GM12872 (cell line): ENCODE measurements at regions not wholly inside any gene's neighbourhood (a gene's known extent, or its start where the extent isn't known, plus 50 kb on each side); places are given as distances from the start of the nearest gene placed in this dataset.

Experiments
- TF ChIP-seq, protein P1 (sequence below): IDR thresholded peaks from 3 replicates; pipeline ENCODE4 v1.5.1; 2011; ENCODE audit warnings: low read depth, mild to moderate bottlenecking, low read length, moderate library complexity; ENCODE audit not compliant: insufficient read depth

DNA sequence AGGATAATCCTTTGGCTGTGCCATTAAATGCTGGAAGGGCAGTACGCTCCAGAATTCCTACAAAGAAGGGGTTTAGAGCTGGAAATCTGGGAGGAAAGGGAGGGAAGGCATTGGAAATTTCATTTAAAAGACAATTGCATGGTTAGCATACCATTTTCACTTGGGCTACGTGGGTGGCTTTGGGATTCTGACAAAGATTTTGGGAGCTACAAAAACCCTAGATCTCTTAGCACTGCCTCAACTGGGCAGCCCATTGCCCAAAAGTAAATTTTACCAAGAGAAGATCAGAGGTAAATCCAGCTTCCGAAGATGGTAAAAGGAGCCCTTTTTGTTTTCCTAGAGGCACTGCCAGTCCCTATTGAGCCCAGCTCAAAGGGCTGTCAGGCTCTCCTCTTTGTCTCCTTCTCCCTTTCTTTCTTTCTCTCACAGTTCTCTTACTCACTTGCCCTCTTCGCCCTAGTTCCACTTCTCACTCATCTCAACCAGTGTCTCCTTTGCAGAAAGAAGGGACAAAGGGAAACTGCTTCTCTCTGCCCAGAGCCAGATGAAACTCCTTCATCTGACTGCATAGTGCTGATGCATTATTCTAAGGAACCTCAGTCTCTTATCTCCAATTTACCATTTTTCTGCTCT, 125.4 kb upstream of the PLEKHA5 start:
- TF ChIP-seq, protein P1, sequence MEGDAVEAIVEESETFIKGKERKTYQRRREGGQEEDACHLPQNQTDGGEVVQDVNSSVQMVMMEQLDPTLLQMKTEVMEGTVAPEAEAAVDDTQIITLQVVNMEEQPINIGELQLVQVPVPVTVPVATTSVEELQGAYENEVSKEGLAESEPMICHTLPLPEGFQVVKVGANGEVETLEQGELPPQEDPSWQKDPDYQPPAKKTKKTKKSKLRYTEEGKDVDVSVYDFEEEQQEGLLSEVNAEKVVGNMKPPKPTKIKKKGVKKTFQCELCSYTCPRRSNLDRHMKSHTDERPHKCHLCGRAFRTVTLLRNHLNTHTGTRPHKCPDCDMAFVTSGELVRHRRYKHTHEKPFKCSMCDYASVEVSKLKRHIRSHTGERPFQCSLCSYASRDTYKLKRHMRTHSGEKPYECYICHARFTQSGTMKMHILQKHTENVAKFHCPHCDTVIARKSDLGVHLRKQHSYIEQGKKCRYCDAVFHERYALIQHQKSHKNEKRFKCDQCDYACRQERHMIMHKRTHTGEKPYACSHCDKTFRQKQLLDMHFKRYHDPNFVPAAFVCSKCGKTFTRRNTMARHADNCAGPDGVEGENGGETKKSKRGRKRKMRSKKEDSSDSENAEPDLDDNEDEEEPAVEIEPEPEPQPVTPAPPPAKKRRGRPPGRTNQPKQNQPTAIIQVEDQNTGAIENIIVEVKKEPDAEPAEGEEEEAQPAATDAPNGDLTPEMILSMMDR: no peak

DNA sequence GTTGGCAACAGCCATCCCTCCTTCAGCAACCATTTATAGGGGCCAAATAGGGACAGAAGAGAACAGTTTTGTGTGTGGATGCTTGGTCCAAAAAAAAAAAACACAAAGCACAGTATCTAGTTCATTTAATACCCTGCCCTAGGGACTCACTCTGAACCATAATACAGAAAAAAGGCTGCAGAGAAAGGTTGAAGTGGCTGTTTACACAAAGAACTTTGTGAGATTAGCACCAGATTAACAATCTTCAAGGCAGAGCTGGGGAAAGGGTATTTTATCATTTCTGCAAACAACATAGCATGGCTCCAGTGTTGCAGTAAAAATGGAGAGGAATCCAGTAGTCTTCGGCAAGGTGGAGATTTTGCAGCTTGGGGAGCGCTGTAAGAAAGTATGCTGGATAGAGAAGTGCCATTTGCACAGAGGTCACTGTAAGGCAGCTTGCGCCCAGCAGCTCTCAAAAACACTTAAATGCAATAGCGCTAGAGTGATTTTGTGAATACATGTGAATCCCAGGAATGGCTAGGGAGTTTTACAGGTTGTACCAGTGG, 124.2 kb upstream of the PLEKHA5 start:
- TF ChIP-seq, protein P1: no peak

DNA sequence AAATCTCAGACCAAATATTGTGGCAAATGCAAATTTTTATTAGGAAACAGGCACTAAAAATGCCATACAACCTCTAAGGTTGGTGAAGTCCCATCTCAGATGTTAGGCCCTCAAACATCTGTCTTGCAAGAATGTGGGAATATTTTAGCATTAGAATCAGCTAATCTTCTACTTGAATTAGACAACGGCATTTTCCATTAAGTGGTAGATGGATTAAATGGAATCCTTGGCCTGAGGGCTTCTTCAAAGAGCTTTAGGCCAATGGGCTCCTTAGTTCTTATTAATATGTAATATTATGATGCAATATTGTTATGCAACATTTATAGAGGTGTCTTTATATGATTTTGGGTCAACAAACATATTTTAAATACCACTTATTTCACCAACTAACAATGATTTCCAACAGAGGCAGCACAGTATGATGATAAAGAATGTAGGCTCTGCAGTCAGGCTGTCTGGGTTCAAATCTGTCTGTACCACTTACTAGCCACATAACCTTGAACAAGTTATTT, 122.9 kb upstream of the PLEKHA5 start:
- TF ChIP-seq, protein P1: no peak

DNA sequence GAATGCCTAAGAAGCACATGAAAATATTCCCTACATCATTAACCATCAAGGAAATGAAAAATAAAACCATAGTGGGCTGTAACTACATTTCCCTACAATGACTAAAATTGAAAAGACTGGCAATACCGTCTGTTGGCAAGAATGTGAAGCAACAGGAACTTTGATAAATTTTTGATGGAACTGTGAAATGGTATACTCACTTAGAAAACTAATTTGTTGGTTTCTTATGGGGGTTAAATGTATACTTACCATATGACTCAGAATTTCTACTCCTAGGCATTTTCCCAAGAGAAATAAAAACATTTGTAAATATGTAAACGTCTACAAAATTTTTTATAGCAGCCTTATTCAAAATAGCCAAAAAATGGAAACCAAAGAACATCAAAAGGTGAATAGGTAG, 121.4 kb upstream of the PLEKHA5 start:
- TF ChIP-seq, protein P1: no peak

DNA sequence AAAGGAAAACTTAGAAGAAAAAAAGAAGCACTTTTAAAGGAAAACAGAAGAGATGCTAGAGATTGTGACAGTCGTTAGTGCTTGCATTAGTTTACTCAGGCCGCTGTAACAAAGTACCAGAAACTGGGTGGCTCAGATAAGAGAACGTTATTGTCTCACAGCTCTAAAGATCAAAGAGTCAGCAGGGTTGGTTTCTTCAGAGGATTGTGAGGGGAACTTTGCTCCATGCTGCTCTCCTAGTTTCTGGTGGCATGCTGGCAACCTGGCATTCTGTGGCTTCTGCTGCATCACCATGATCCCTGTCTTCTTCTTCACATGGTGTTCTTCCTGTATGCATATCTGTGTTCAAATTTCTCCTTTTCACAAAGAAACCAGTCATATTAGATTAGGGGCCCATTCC, 119.4 kb upstream of the PLEKHA5 start:
- TF ChIP-seq, protein P1: no peak

DNA sequence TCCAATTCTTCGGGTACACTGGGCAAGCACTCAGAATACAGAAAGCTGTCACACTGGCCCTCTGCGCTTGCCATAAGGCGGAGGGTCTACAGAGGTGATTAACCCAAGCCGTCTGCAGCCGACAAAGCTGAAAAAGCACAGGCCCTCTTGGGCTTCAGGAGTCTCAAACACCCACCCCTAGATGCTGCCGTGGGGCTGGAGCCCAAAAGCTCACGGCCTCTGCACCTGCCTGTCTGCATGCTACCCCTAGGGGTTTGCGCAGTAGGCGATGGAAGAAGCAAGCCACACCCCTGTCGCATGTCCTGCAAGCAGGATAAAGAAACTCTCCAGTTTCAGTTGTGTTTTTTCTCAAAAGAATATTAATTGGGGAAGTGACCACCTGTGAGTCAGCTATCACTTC, 118.8 kb upstream of the PLEKHA5 start:
- TF ChIP-seq, protein P1: no peak

DNA sequence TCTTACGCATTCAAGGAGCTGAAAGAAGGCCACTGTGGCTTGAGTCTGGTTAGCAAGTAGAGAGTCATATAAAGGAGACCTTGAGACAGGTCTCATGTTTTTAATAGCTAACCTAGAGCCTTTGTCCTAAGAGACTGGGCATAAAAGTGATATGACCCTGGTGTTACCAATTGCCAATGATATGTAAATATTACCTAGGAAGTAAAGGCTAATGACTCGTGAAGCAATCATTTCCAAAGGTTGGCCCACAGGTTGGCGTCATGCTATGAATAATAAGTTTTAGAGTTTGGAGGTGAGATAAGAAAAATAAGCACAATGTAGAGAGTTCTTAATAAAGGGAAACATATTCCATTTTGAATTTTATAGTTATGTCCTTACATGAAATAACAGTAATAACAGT, 116.6 kb upstream of the PLEKHA5 start:
- TF ChIP-seq, protein P1: no peak
